Neural cell (in vitro differentiated cells): ENCODE measurements at regions not wholly inside any gene's neighbourhood (a gene's known extent, or its start where the extent isn't known, plus 50 kb on each side); places are given as distances from the start of the nearest gene placed in this dataset.
"Not testable (repeated sequence)": the region's sequence is repeated elsewhere in the genome, so short reads cannot be mapped to it uniquely, and the experiment has no call there.

Experiments used
- EP300 ChIP-seq: fragments of 450-650 bp; conservative IDR thresholded peaks from 2 replicates; pipeline ENCODE4 v1.6.1; 2014; ENCODE audit warnings: antibody characterized with exemption, mild to moderate bottlenecking, moderate library complexity; ENCODE audit not compliant: poor library complexity, severe bottlenecking
- EZH2 ChIP-seq: fragments of 200-600, 300-800 bp; shearing (Covaris generic), sonication (generic); IDR thresholded peaks from 2 replicates; pipeline ENCODE4 v1.6.1; 2014; ENCODE audit warnings: antibody characterized with exemption, low read length, borderline replicate concordance, mild to moderate bottlenecking; ENCODE audit not compliant: insufficient read depth, poor library complexity, severe bottlenecking
- POLR2AphosphoS5 ChIP-seq: IDR thresholded peaks from 2 replicates; pipeline ENCODE4 v1.6.1; 2012
- TF ChIP-seq, protein P1 (sequence below): fragments of 450-650 bp; IDR thresholded peaks from 2 replicates; pipeline ENCODE4 v1.5.1; 2014; ENCODE audit warnings: antibody characterized with exemption, mild to moderate bottlenecking, moderate library complexity; ENCODE audit not compliant: poor library complexity, severe bottlenecking
- TF ChIP-seq, protein P2 (sequence below): IDR thresholded peaks from 2 replicates; pipeline ENCODE4 v1.6.1; 2012; ENCODE audit warnings: borderline replicate concordance

DNA sequence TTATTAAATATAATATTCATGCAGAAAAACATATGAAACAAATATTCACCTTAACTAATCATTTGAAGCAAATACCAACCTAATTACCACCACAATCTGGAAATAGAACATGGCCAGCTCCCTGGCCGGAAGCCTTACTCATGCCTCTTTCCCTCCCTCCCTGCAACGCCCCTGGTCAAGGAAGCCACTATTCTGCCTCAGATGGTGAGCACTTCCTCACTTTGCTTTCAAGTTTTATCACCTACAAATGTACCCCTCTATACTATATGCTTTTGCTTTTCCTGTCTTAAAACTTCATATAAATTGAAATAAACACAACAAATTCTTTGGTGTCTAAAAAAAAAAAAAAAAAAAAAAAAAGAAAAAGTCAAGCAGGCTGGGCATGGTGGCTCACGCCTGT lies 221.2 kb downstream of the CASP12 start:
- TF ChIP-seq, protein P1, sequence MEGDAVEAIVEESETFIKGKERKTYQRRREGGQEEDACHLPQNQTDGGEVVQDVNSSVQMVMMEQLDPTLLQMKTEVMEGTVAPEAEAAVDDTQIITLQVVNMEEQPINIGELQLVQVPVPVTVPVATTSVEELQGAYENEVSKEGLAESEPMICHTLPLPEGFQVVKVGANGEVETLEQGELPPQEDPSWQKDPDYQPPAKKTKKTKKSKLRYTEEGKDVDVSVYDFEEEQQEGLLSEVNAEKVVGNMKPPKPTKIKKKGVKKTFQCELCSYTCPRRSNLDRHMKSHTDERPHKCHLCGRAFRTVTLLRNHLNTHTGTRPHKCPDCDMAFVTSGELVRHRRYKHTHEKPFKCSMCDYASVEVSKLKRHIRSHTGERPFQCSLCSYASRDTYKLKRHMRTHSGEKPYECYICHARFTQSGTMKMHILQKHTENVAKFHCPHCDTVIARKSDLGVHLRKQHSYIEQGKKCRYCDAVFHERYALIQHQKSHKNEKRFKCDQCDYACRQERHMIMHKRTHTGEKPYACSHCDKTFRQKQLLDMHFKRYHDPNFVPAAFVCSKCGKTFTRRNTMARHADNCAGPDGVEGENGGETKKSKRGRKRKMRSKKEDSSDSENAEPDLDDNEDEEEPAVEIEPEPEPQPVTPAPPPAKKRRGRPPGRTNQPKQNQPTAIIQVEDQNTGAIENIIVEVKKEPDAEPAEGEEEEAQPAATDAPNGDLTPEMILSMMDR: not testable (repeated sequence)
- TF ChIP-seq, protein P2, sequence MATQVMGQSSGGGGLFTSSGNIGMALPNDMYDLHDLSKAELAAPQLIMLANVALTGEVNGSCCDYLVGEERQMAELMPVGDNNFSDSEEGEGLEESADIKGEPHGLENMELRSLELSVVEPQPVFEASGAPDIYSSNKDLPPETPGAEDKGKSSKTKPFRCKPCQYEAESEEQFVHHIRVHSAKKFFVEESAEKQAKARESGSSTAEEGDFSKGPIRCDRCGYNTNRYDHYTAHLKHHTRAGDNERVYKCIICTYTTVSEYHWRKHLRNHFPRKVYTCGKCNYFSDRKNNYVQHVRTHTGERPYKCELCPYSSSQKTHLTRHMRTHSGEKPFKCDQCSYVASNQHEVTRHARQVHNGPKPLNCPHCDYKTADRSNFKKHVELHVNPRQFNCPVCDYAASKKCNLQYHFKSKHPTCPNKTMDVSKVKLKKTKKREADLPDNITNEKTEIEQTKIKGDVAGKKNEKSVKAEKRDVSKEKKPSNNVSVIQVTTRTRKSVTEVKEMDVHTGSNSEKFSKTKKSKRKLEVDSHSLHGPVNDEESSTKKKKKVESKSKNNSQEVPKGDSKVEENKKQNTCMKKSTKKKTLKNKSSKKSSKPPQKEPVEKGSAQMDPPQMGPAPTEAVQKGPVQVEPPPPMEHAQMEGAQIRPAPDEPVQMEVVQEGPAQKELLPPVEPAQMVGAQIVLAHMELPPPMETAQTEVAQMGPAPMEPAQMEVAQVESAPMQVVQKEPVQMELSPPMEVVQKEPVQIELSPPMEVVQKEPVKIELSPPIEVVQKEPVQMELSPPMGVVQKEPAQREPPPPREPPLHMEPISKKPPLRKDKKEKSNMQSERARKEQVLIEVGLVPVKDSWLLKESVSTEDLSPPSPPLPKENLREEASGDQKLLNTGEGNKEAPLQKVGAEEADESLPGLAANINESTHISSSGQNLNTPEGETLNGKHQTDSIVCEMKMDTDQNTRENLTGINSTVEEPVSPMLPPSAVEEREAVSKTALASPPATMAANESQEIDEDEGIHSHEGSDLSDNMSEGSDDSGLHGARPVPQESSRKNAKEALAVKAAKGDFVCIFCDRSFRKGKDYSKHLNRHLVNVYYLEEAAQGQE: not testable (repeated sequence)
- TF ChIP-seq POLR2AphosphoS5, EZH2, EP300: not testable (repeated sequence)
